Testis (tissue), 2 donors: ENCODE measurements at regions not wholly inside any gene's neighbourhood (a gene's known extent, or its start where the extent isn't known, plus 50 kb on each side); places are given as distances from the start of the nearest gene placed in this dataset.

ENCODE experiments used
- POLR2A ChIP-seq: fragments of 450-650 bp; IDR thresholded peaks from one replicate; pipeline ENCODE4 v1.6.1; 2017; ENCODE audit warnings: antibody characterized with exemption, mild to moderate bottlenecking, moderate library complexity
- TF ChIP-seq, protein P1 (sequence below), 3 experiments: fragments of 450-650 bp in 2 of 3; fragments of 200-600 bp in 1 of 3; sonication (generic) in 1 of 3; IDR thresholded peaks; one replicate each; pipeline ENCODE4 v1.5.1; 2016 to 2019; ENCODE audit warnings: antibody characterized with exemption in 3 of 3, mild to moderate bottlenecking in 2 of 3, moderate library complexity in 1 of 3

DNA sequence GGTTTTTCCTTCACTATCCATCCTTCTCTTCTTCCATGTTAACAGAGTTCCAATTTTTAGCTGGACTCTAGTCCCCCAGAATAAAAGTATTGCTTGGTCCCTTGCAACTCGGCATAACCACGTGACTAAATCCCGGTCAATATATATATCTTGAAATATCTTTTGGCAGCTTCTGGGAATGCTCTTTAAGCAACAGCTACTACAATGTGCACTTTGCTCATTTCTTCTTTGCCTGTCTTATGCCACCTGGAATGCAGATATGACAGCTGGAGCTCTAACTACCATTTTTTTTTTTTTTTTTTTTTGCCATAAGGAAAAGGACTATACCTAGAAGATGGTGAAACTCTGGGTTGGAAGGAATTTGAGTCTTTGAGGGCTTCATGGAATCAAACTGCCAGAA is 82.6 kb downstream of the GCNT4 start:
- TF ChIP-seq, protein P1, sequence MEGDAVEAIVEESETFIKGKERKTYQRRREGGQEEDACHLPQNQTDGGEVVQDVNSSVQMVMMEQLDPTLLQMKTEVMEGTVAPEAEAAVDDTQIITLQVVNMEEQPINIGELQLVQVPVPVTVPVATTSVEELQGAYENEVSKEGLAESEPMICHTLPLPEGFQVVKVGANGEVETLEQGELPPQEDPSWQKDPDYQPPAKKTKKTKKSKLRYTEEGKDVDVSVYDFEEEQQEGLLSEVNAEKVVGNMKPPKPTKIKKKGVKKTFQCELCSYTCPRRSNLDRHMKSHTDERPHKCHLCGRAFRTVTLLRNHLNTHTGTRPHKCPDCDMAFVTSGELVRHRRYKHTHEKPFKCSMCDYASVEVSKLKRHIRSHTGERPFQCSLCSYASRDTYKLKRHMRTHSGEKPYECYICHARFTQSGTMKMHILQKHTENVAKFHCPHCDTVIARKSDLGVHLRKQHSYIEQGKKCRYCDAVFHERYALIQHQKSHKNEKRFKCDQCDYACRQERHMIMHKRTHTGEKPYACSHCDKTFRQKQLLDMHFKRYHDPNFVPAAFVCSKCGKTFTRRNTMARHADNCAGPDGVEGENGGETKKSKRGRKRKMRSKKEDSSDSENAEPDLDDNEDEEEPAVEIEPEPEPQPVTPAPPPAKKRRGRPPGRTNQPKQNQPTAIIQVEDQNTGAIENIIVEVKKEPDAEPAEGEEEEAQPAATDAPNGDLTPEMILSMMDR (IDR thresholded peaks at IDR 0.05) = no peak
- TF ChIP-seq POLR2A = no peak
